B cell (primary cell): ENCODE measurements at regions not wholly inside any gene's neighbourhood (a gene's known extent, or its start where the extent isn't known, plus 50 kb on each side); places are given as distances from the start of the nearest gene placed in this dataset.

Experiments used
- ATAC-seq: fragments of 200-7000 bp; cut with Tn5 transposase; one replicate; pipeline ENCODE4 v1.10.0; 2021; ENCODE audit warnings: low read depth, mild to moderate bottlenecking, moderate number of reproducible peaks, moderate library complexity
- CTCF ChIA-PET: fragments of 350-600 bp; sonication (Branson Sonifier 250); formaldehyde crosslinking; loops from one replicate; lab custom pipeline; 2021; ENCODE audit warnings: antibody characterized with exemption, inconsistent platforms; lab: Charles Lee
- POLR2A ChIA-PET: fragments of 350-600 bp; sonication (Branson Sonifier 250); formaldehyde crosslinking; loops from one replicate; lab custom pipeline; 2021; ENCODE audit warnings: antibody characterized with exemption; lab: Charles Lee
- DNase-seq: peaks from one replicate; pipeline ENCODE4 v3.0.0; 2013
- H2AFZ ChIP-seq: 2 replicates; pipeline ENCODE4 v1.6.1; 2012; ENCODE audit warnings: mild to moderate bottlenecking, low read depth, low read length; ENCODE audit not compliant: insufficient read depth, poor library complexity, severe bottlenecking
- H3K27ac ChIP-seq, 2 donors: 1 replicate in 1 of 2; 2 replicates in 1 of 2; pipeline ENCODE4 v1.5.1; 2012 to 2013; ENCODE audit warnings: low read length in 2 of 2, mild to moderate bottlenecking in 2 of 2, moderate library complexity in 1 of 2
- H3K27me3 ChIP-seq, 4 experiments: fragments of 200-600 bp in 1 of 4; sonication (generic) in 1 of 4; replicated peaks in 1 of 4; 1 replicate in 2 of 4; 2 replicates in 2 of 4; pipeline versions ENCODE4 v1.6.1 to v1.7.0; 2013 to 2016; ENCODE audit warnings: low read length in 3 of 4, mild to moderate bottlenecking in 2 of 4, mixed read lengths in 1 of 4, moderate library complexity in 1 of 4; ENCODE audit not compliant: insufficient read depth in 4 of 4, control insufficient read depth in 3 of 4; ENCODE audit errors: control extremely low read depth in 1 of 4
- H3K36me3 ChIP-seq, 2 experiments: replicated peaks in 1 of 2; 1 replicate in 1 of 2; 2 replicates in 1 of 2; pipeline versions ENCODE4 v1.6.1 to v1.7.1; 2013; ENCODE audit warnings: low read length in 1 of 2; ENCODE audit not compliant: insufficient read depth in 2 of 2, control insufficient read depth in 1 of 2; ENCODE audit errors: control extremely low read depth in 1 of 2, extremely low read depth in 1 of 2
- H3K4me1 ChIP-seq, 2 donors: fragments of 200-600 bp in 1 of 2; sonication (generic) in 1 of 2; 1 replicate in 1 of 2; 2 replicates in 1 of 2; pipeline versions ENCODE4 v1.5.1 to v1.6.1; 2013 to 2017; ENCODE audit warnings: low read length in 2 of 2; ENCODE audit not compliant: control insufficient read depth in 2 of 2, insufficient read depth in 2 of 2
- H3K4me2 ChIP-seq: replicated peaks from 2 replicates; pipeline ENCODE3; 2012; ENCODE audit warnings: mild to moderate bottlenecking, low read depth, low read length; ENCODE audit not compliant: poor library complexity, severe bottlenecking
- H3K4me3 ChIP-seq, 5 experiments: fragments of 200-600 bp in 1 of 5; sonication (generic) in 1 of 5; 1 replicate in 3 of 5; 2 replicates in 2 of 5; pipeline versions ENCODE4 v1.5.1 to v1.7.0; 2011 to 2016; ENCODE audit warnings: low read length in 4 of 5, mild to moderate bottlenecking in 4 of 5, low read depth in 2 of 5, control low read depth in 1 of 5, moderate library complexity in 1 of 5; ENCODE audit not compliant: insufficient read depth in 1 of 5; ENCODE audit errors: control extremely low read depth in 1 of 5, extremely low read depth in 1 of 5
- H3K79me2 ChIP-seq: fragments of 200-600 bp; sonication (generic); one replicate; pipeline ENCODE4 v1.6.0; 2016; ENCODE audit warnings: low read length; ENCODE audit not compliant: control insufficient read depth, insufficient read depth
- H3K9ac ChIP-seq: fragments of 200-600 bp; sonication (generic); 2 replicates; pipeline ENCODE4 v1.6.1; 2017; ENCODE audit warnings: mild to moderate bottlenecking, low read length, moderate library complexity
- H3K9me3 ChIP-seq, 3 donors: one replicate each; pipeline versions ENCODE4 v1.6.1 to v1.7.1; 2013; ENCODE audit warnings: low read length in 2 of 3; ENCODE audit not compliant: control insufficient read depth in 2 of 3, insufficient read depth in 1 of 3; ENCODE audit errors: control extremely low read depth in 1 of 3
- H4K20me1 ChIP-seq: 2 replicates; pipeline ENCODE4 v1.6.0; 2012; ENCODE audit warnings: mild to moderate bottlenecking, low read length; ENCODE audit not compliant: insufficient read depth, control insufficient read depth, poor library complexity, severe bottlenecking
- H3K27ac Mint-ChIP-seq: one replicate; pipeline ENCODE4 v1.8.0; 2021; ENCODE audit warnings: mixed read lengths
- H3K27me3 Mint-ChIP-seq: one replicate; pipeline ENCODE4 v1.8.0; 2021; ENCODE audit warnings: mixed read lengths
- H3K4me1 Mint-ChIP-seq: one replicate; pipeline ENCODE4 v1.8.0; 2021; ENCODE audit warnings: mixed read lengths
- H3K4me3 Mint-ChIP-seq: one replicate; pipeline ENCODE4 v1.8.0; 2021; ENCODE audit warnings: mixed read lengths
- H3K9me3 Mint-ChIP-seq: one replicate; pipeline ENCODE4 v1.8.0; 2022; ENCODE audit warnings: mixed read lengths; ENCODE audit not compliant: insufficient read depth
- EZH2 ChIP-seq: IDR thresholded peaks from 2 replicates; pipeline ENCODE4 v1.6.1; 2012; ENCODE audit warnings: borderline replicate concordance, low read depth, mild to moderate bottlenecking, moderate library complexity, low read length; ENCODE audit not compliant: insufficient read depth, poor library complexity, severe bottlenecking
- WGBS: methylation state at CpG from one replicate; pipeline ENCODE4 v1.1.5; 2013; ENCODE audit warnings: missing lambda C conversion rate; ENCODE audit not compliant: insufficient coverage; 5-methylcytosine and 5-hydroxymethylcytosine counted together
- intact Hi-C: fragments of 100-400 bp; cut with micrococcal nuclease; formaldehyde crosslinking; loops from one replicate; pipeline ENCODE4 v1.10.0; 2022
- TF ChIP-seq, protein P1 (sequence below): fragments of 200-600 bp; IDR thresholded peaks from one replicate; pipeline ENCODE4 v1.8.0; 2022; ENCODE audit warnings: antibody characterized with exemption, mild to moderate bottlenecking

DNA sequence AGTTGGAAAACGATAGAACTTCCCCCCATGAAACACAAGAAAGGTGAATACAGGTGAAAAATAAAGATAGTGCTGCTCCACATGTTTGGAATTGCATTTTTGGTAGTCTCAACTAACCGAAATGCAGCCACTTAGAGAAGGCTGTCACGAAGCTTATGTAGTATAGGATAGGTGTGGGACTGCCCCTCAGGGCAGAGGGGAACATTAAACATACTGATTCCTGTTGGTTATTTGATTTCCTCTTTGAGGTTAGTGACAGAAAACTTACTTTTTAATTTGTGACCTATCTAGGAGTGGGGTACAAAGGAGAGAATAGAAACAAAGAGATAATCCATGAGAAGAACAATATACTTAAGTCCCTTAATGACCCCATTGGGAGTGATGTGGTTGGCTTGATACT is 85.8 kb upstream of the SATB1 start:
- peaks cover 36% of the 10 kb centered on the region for H3K4me1 Mint-ChIP-seq
- WGBS, result 20% methylated on average over 1 of the region's 3 CpGs
- Histone ChIP-seq H3K36me3 (peaks cover 0 to 2% of the 10 kb centered on the region in 2 experiments), H3K4me2 (no peak overlapping the region), H3K27ac (no peak overlapping the region), H3K79me2 (no peaks in the 10 kb centered on the region), H3K4me1 (peaks cover 28 to 36% of the 10 kb centered on the region in 2 donors), H3K4me3 (no peak overlapping the region), H3K9me3 (no peaks in the 10 kb centered on the region), H2AFZ (no peak overlapping the region), H3K27me3 (no peaks in the 10 kb centered on the region), H3K9ac (no peak overlapping the region), H4K20me1 (no peaks in the 10 kb centered on the region)
- ChIA-PET CTCF (interaction anchor here (1.3 kb wide), 1 partner anchor 9 kb away, joined by 3 read pairs; no protein-coding TSS in a partner anchor), POLR2A (no interaction called here)
- ATAC-seq (no peak), DNase-seq (no peak)
- H3K27ac Mint-ChIP-seq, result no peak overlapping the region
- no peak overlapping the region for H3K4me3 Mint-ChIP-seq
- H3K9me3 Mint-ChIP-seq, result no peaks in the 10 kb centered on the region
- intact Hi-C loops, result no loop called here
- no peak for TF ChIP-seq EZH2
- TF ChIP-seq, protein P1, sequence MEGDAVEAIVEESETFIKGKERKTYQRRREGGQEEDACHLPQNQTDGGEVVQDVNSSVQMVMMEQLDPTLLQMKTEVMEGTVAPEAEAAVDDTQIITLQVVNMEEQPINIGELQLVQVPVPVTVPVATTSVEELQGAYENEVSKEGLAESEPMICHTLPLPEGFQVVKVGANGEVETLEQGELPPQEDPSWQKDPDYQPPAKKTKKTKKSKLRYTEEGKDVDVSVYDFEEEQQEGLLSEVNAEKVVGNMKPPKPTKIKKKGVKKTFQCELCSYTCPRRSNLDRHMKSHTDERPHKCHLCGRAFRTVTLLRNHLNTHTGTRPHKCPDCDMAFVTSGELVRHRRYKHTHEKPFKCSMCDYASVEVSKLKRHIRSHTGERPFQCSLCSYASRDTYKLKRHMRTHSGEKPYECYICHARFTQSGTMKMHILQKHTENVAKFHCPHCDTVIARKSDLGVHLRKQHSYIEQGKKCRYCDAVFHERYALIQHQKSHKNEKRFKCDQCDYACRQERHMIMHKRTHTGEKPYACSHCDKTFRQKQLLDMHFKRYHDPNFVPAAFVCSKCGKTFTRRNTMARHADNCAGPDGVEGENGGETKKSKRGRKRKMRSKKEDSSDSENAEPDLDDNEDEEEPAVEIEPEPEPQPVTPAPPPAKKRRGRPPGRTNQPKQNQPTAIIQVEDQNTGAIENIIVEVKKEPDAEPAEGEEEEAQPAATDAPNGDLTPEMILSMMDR, result no peak
- no peaks in the 10 kb centered on the region for H3K27me3 Mint-ChIP-seq

DNA sequence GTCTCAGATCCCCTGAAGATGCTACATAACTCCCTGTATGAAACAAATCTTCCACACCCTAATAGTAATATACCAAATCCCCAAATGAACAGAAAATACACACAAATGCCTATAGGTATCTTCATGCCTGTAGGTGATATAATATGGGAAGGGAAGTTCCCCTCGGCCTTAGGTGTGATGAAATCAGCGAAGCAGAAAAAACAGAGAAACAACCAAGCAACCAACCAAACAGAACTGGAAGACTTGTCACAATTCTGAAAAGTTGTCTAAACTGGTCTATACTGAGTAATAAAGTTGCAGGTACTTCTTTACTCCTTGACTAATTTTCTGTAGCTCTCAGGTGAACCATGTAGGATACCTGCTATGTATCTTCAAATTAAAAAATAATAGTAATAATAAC is 82.2 kb upstream of the SATB1 start:
- Mint-ChIP-seq H3K4me1 (peaks cover 31% of the 10 kb centered on the region), H3K27ac (no peak overlapping the region), H3K27me3 (no peaks in the 10 kb centered on the region), H3K4me3 (peak overlapping the region; percentile 2), H3K9me3 (no peaks in the 10 kb centered on the region)
- peak overlapping the region in 1 of 2 donors; percentile 3 for H3K27ac ChIP-seq
- H3K9me3 ChIP-seq, result peaks cover 0 to 2% (median 0%) of the 10 kb centered on the region in 3 donors
- WGBS, result no CpG with 5 or more reads among the region's 2 CpGs
- H3K4me3 ChIP-seq, result no peak overlapping the region
- H2AFZ ChIP-seq, result no peak overlapping the region
- H3K9ac ChIP-seq, result no peak overlapping the region
- H4K20me1 ChIP-seq, result no peaks in the 10 kb centered on the region
- no peaks in the 10 kb centered on the region for H3K27me3 ChIP-seq
- CTCF ChIA-PET, result no interaction called here
- POLR2A ChIA-PET, result no interaction called here
- peak overlapping the region; percentile 7 for H3K4me2 ChIP-seq
- H3K4me1 ChIP-seq, result peaks cover 26 to 32% of the 10 kb centered on the region in 2 donors
- ATAC-seq, result peak; percentile 58
- intact Hi-C loops, result no loop called here
- TF ChIP-seq EZH2, result no peak
- TF ChIP-seq, protein P1, result no peak
- peak; percentile 61 for DNase-seq
- H3K36me3 ChIP-seq, result peaks cover 0 to 2% of the 10 kb centered on the region in 2 experiments
- no peaks in the 10 kb centered on the region for H3K79me2 ChIP-seq
